ENCODE measurements at regions not wholly inside any gene's neighbourhood (a gene's known extent, or its start where the extent isn't known, plus 50 kb on each side); places are given as distances from the start of the nearest gene placed in this dataset.

DNA sequence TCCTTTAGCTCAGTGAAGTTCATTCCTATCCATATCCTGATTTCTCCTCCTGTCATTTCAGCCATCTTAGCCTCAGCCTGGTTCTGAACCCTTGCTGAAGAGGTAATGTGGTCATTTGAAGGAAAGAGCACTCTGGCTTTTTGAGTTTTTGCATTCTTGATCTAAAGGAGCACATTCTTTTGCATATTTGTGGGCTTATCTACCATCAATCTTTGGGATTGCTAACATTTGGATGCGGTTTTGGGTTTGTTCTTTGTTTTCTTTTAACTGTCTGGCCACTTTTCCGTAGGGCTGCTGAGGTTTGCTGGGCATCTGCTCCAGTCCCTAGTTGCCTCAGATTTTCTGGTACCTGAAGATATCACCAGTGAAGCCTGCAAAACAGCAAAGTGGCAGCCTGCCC is 238.3 kb downstream of the EPM2A start:
- Mint-ChIP-seq H3K9me3 (ENCODE audit: unreplicated experiment) (peaks cover 24% of the 10 kb centered on the region), H3K4me3 (ENCODE audit: unreplicated experiment) (no peak overlapping the region), H3K4me1 (ENCODE audit: unreplicated experiment) (no peaks in the 10 kb centered on the region), H3K27me3 (ENCODE audit: unreplicated experiment) (no peaks in the 10 kb centered on the region), H3K36me3 (ENCODE audit: unreplicated experiment) (no peaks in the 10 kb centered on the region), H3K27ac (ENCODE audit: unreplicated experiment) (no peak overlapping the region)
- TF ChIP-seq, protein P1, sequence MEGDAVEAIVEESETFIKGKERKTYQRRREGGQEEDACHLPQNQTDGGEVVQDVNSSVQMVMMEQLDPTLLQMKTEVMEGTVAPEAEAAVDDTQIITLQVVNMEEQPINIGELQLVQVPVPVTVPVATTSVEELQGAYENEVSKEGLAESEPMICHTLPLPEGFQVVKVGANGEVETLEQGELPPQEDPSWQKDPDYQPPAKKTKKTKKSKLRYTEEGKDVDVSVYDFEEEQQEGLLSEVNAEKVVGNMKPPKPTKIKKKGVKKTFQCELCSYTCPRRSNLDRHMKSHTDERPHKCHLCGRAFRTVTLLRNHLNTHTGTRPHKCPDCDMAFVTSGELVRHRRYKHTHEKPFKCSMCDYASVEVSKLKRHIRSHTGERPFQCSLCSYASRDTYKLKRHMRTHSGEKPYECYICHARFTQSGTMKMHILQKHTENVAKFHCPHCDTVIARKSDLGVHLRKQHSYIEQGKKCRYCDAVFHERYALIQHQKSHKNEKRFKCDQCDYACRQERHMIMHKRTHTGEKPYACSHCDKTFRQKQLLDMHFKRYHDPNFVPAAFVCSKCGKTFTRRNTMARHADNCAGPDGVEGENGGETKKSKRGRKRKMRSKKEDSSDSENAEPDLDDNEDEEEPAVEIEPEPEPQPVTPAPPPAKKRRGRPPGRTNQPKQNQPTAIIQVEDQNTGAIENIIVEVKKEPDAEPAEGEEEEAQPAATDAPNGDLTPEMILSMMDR (IDR thresholded peaks at IDR 0.05), result no peak
- no peak for DNase-seq (ENCODE audit: extremely low spot score, unreplicated experiment)

- DNase-seq (ENCODE audit: extremely low spot score, unreplicated experiment), result no peak
- H3K9me3 Mint-ChIP-seq (ENCODE audit: unreplicated experiment), result peaks cover 24% of the 10 kb centered on the region
- no peaks in the 10 kb centered on the region for H3K36me3 Mint-ChIP-seq (ENCODE audit: unreplicated experiment)
- TF ChIP-seq, protein P1 (IDR thresholded peaks at IDR 0.05), result no peak
- no peak overlapping the region for H3K27ac Mint-ChIP-seq (ENCODE audit: unreplicated experiment)
- no peaks in the 10 kb centered on the region for H3K27me3 Mint-ChIP-seq (ENCODE audit: unreplicated experiment)
- no peak overlapping the region for H3K4me3 Mint-ChIP-seq (ENCODE audit: unreplicated experiment)
- no peaks in the 10 kb centered on the region for H3K4me1 Mint-ChIP-seq (ENCODE audit: unreplicated experiment)
Observed at GRCh38 chr6:145498425-145498824, 236.9 kb downstream of the EPM2A start.

DNA sequence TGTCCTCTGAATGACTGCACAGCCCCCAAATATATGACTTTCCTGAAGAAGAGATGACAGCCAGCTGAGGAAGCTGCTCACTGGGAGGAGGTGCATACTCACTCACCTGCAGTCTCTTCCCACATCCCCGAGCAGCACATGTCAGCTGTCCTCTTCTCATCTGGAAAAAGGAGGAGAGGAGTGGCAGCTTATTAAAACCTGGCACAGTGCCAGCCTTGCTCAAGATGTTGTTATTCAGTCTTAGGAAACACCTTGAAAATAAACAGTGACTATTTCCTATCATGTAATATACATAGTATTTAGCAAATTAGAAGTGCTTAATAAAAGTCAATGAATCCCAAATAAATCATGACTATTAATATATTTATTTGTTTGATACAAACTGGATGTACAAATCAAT is 232.9 kb downstream of the EPM2A start:
- H3K4me1 Mint-ChIP-seq (ENCODE audit: unreplicated experiment), result no peaks in the 10 kb centered on the region

GRCh38 chr6:145506136-145506535 is 229.2 kb downstream of the EPM2A start:
- Mint-ChIP-seq H3K9me3 (ENCODE audit: unreplicated experiment) (peaks cover 24% of the 10 kb centered on the region), H3K36me3 (ENCODE audit: unreplicated experiment) (no peaks in the 10 kb centered on the region), H3K4me3 (ENCODE audit: unreplicated experiment) (no peak overlapping the region), H3K27ac (ENCODE audit: unreplicated experiment) (no peak overlapping the region), H3K27me3 (ENCODE audit: unreplicated experiment) (no peaks in the 10 kb centered on the region), H3K4me1 (ENCODE audit: unreplicated experiment) (no peaks in the 10 kb centered on the region)
- DNase-seq (ENCODE audit: extremely low spot score, unreplicated experiment), result no peak
- TF ChIP-seq, protein P1 (IDR thresholded peaks at IDR 0.05), result no peak

More for the DNA sequence above, 232.9 kb downstream of the EPM2A start:
- no peaks in the 10 kb centered on the region for H3K9me3 Mint-ChIP-seq (ENCODE audit: unreplicated experiment)
- H3K4me3 Mint-ChIP-seq (ENCODE audit: unreplicated experiment), result no peak overlapping the region
- no peaks in the 10 kb centered on the region for H3K36me3 Mint-ChIP-seq (ENCODE audit: unreplicated experiment)
- DNase-seq (ENCODE audit: extremely low spot score, unreplicated experiment), result no peak
- no peak overlapping the region for H3K27ac Mint-ChIP-seq (ENCODE audit: unreplicated experiment)
- TF ChIP-seq, protein P1 (IDR thresholded peaks at IDR 0.05), result no peak
- no peaks in the 10 kb centered on the region for H3K27me3 Mint-ChIP-seq (ENCODE audit: unreplicated experiment)

- no peaks in the 10 kb centered on the region for H3K27me3 Mint-ChIP-seq (ENCODE audit: unreplicated experiment)
- H3K27ac Mint-ChIP-seq (ENCODE audit: unreplicated experiment), result no peak overlapping the region
- DNase-seq (ENCODE audit: extremely low spot score, unreplicated experiment), result no peak
- no peaks in the 10 kb centered on the region for H3K4me1 Mint-ChIP-seq (ENCODE audit: unreplicated experiment)
- H3K4me3 Mint-ChIP-seq (ENCODE audit: unreplicated experiment), result no peak overlapping the region
- H3K36me3 Mint-ChIP-seq (ENCODE audit: unreplicated experiment), result no peaks in the 10 kb centered on the region
- peaks cover 24% of the 10 kb centered on the region for H3K9me3 Mint-ChIP-seq (ENCODE audit: unreplicated experiment)
- TF ChIP-seq, protein P1 (IDR thresholded peaks at IDR 0.05), result no peak
Observed at GRCh38 chr6:145506565-145506964, 228.8 kb downstream of the EPM2A start.

Data from osteocyte (in vitro differentiated cells).